ENCODE measurements at regions not wholly inside any gene's neighbourhood (a gene's known extent, or its start where the extent isn't known, plus 50 kb on each side); places are given as distances from the start of the nearest gene placed in this dataset.

GRCh38 chr9:99560561-99560960 is 261.1 kb upstream of the NR4A3 start:
- Mint-ChIP-seq H3K9me3 (0 out of 5 replicates have a peak, but pooled peaks cover 0 to 3% of the 10 kb centered on the region in 2 experiments), H3K4me1 (peaks cover 2 to 9% of the 10 kb centered on the region in 2 experiments; a peak in 2 of 4 replicates), H3K4me3 (no peak overlapping the region), H3K27ac (no peak overlapping the region), H3K36me3 (ENCODE audit: insufficient read depth in 1 of 3, low read depth in 3 of 3) (peaks cover 0 to 5% (median 0%) of the 10 kb centered on the region in 3 experiments; a peak in 1 of 7 replicates), H3K27me3 (ENCODE audit: low read depth) (peaks cover under 1% of the 10 kb centered on the region; the same call in 1 of the 2 replicates)
- H3K9me3 ChIP-seq (ENCODE audit: control insufficient read depth, low read depth, low read length): no peaks in the 10 kb centered on the region
- H3K79me1 ChIP-seq (ENCODE audit: insufficient read depth, low read depth, low read length, poor library complexity, severe bottlenecking): no peaks in the 10 kb centered on the region
- no peak overlapping the region for H3K9ac ChIP-seq (ENCODE audit: extremely low read depth, insufficient read length, low read length)
- no peaks in the 10 kb centered on the region for H3K4me1 ChIP-seq (ENCODE audit: insufficient read depth, low read length)
- H3K23me2 ChIP-seq (ENCODE audit: insufficient read length, low read depth, low read length, poor library complexity, severe bottlenecking): no peaks in the 10 kb centered on the region
- H3K79me2 ChIP-seq (ENCODE audit: insufficient read depth, low read length): no peaks in the 10 kb centered on the region
- H3K23ac ChIP-seq (ENCODE audit: insufficient read length, low read depth, low read length): no peak overlapping the region
- no peak overlapping the region for H2BK120ac ChIP-seq (ENCODE audit: low read depth, low read length, poor library complexity, severe bottlenecking)
- no peaks in the 10 kb centered on the region for H3K27me3 ChIP-seq (ENCODE audit: insufficient read depth, low read length)
- no peak overlapping the region for H3K14ac ChIP-seq (ENCODE audit: insufficient read depth, low read length)
- TF ChIP-seq CTCF (conservative IDR thresholded peaks at IDR 0.05): no peak
- no peak overlapping the region for H2BK5ac ChIP-seq (ENCODE audit: insufficient read length, low read length)
- H2BK15ac ChIP-seq (ENCODE audit: low read depth, low read length): no peak overlapping the region
- no peak overlapping the region for H3K4ac ChIP-seq (ENCODE audit: low read depth, low read length)
- no peak overlapping the region for H4K91ac ChIP-seq (ENCODE audit: insufficient read length, low read depth, low read length)
- no peak overlapping the region for H4K8ac ChIP-seq (replicated peaks; ENCODE audit: insufficient read length, low read depth, low read length)
- H2AFZ ChIP-seq (ENCODE audit: low read length): no peak overlapping the region
- no peak overlapping the region for H2BK20ac ChIP-seq (ENCODE audit: low read depth, low read length, poor library complexity, severe bottlenecking)
- no peak overlapping the region for H3K4me2 ChIP-seq (ENCODE audit: insufficient read depth, insufficient read length, low read length)
- H3T11ph ChIP-seq (ENCODE audit: low read length): no peak overlapping the region
- H4K5ac ChIP-seq (ENCODE audit: insufficient read length, low read depth, low read length): no peak overlapping the region
- no peak overlapping the region for H2AK5ac ChIP-seq (ENCODE audit: insufficient read length, low read length)
- H3K18ac ChIP-seq (ENCODE audit: insufficient read length, low read depth, low read length): no peak overlapping the region
- no peak overlapping the region for H3K27ac ChIP-seq (ENCODE audit: insufficient read length, low read depth, low read length)
- H4K20me1 ChIP-seq (ENCODE audit: control insufficient read depth, insufficient read depth, insufficient read length): no peaks in the 10 kb centered on the region
- no peak overlapping the region for H2BK12ac ChIP-seq (ENCODE audit: insufficient read length, low read depth, low read length)
- H3K56ac ChIP-seq (ENCODE audit: insufficient read length, low read depth, low read length): no peak overlapping the region
- DNase-seq: no peak
